ENCODE measurements at regions not wholly inside any gene's neighbourhood (a gene's known extent, or its start where the extent isn't known, plus 50 kb on each side); places are given as distances from the start of the nearest gene placed in this dataset.

DNA sequence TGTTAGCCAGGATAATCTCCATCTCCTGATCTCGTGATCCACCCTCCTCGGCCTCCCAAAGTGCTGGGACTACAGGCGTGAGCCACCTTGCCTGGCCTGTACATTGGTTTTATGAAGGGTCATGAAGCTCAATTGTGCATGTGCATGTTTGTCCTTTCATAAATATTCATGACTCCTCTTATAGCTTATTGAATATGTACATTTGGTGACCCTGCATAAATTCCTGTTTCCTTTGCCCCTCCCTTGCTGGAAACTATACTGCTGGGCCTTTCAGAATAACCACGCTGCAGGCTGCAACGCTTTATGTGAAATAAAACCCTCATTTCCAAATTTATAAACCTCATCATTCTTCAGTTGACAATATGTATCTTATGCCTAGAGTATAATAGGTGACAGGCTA is 978.0 kb upstream of the LCORL start:
- no peak for TF ChIP-seq POLR2AphosphoS5 (IDR thresholded peaks at IDR 0.05; ENCODE audit: low read depth, low read length)
- no peak for TF ChIP-seq POLR2A (IDR thresholded peaks at IDR 0.05; ENCODE audit: low read depth, low read length)
- TF ChIP-seq TAF1 (IDR thresholded peaks at IDR 0.05; ENCODE audit: borderline replicate concordance, low read depth, low read length) = no peak
